Glomerular endothelial cell (primary cell): ENCODE measurements at regions not wholly inside any gene's neighbourhood (a gene's known extent, or its start where the extent isn't known, plus 50 kb on each side); places are given as distances from the start of the nearest gene placed in this dataset.
"Not testable (repeated sequence)": the region's sequence is repeated elsewhere in the genome, so short reads cannot be mapped to it uniquely, and the experiment has no call there.

Source experiments
- DNase-seq: peaks from one replicate; pipeline ENCODE4 v3.0.0-alpha.2; 2011; ENCODE audit warnings: low read depth, low spot score; ENCODE audit errors: extremely low read depth

DNA sequence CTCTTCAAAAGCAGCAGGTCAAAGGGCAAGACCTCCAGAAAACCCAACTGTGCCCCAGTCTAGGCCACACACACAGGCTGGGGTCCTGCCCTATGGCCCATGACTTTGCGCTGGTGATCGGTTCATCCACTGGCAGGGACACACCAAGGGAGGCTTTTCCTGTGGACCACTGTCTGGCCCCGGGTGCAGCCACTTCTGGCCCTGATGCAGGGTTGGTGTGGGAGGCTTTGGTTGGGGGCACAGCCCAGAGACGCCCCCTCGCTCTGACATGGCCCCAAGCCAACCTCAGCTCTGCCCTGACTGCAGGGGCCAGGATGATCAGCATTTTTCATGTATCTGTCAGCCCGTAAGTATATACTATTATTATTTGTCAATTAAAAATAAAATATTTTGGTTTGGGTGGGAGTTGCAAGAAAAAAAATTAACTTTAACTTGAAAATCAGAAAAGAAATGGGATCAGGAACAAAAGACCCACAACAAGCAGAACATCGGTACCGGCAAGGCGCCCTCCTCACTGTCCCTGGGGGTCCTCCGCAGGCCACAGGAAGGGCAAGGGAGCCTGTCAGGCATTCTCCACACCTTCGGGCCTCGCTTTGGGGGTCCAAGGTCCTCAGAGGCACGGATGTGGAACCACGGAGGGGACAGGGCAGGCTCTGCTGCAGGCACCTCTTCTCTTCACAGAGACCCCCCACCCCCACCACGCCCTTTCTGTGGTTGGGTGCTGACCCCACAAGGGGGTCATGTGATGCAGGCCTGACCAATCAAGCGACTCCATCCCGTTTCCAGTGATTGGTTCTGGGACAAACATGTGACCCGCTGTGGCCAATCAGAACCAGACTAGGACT is 181.5 kb upstream of the SFSWAP start:
- DNase-seq, result no peak

DNA sequence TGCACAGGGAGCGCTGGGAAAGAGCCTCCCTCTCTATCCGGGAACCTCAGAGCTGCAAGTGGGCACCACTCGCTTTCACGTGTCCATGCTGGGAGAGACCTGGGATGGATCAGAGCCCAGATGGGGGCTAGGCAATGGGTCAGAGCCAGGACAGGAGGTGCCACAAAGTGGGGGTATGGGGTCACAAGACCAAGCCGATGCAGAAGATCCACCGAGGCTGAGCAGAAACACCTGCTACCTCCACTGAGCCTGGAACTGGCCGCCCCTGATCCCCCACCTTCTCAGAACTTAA is 180.9 kb upstream of the SFSWAP start:
- no peak for DNase-seq

DNA sequence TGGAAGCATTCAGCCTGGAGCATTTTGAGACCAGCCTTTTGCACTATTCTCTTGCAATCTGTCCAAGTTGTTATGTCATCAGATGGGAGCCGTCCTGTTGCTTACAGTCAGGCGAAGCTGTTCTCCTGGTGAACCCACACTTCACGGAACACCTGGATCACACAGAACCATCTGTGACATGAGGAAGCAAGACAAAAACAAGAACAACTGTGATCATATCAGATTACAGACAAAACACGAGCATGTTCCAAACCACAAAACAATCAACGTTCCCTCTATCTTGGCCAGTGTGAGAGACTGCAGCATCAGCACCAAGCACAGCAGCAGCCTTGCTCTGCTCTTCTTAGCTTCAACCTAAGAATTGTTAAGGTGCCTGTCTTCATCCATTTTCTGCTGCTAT is 180.5 kb upstream of the SFSWAP start:
- no peak for DNase-seq

DNA sequence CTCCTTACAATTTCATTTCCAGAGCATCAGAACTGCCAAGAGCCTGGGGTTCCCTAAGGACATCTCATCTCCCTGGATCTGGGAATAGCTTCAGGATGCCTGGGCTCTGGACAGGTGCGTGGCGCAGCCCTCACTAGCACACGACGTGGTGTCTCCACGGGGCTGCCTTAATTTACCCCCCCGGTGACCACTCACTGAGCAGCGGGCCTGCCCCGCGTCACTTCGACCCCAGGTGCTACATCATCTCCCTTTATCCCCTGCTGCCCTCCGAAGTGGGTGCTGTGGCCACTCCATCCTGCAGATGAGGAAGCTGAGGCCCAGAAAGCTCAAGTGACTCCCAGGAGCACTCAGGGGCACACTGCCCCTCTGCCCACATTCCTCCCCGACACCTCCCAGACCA is 177.8 kb upstream of the SFSWAP start:
- no peak for DNase-seq

DNA sequence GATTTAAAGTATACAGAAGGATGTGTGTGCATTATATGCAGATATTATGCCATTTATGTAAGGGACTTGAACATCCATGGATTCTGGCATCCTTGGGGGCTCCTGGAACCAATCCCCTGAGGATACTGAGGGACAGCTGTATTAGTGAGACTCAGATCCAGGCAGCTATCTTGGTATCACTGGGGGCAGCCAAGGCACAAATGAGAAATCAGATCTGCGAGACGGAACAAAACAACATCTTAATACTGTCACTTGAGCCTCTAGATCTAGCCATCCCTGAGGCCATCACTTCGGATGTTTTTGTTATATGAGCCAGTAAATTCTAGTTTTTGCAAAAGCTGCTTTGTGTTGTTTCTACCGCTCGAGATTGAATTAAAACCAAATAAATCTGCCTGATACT is 175.1 kb upstream of the SFSWAP start:
- DNase-seq, result no peak

DNA sequence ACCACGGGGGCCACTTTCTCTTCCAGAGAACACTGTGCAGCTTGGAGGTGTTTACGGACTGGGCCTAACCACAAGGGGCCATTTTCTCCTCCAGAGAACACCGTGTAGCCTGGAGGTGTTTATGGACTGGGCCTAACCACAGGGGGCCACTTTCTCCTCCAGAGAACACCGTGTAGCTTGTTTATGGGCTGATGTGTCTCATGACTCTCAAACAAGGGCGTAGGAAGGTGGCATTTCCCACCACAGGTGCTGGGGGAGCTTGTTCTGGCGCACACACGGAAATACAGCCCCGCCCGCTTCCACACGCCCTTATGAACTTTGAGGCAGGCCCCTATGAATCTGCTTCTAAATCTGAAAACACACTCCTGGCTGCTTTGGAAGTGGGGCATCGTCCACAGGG is 174.6 kb upstream of the SFSWAP start:
- DNase-seq, result no peak

DNA sequence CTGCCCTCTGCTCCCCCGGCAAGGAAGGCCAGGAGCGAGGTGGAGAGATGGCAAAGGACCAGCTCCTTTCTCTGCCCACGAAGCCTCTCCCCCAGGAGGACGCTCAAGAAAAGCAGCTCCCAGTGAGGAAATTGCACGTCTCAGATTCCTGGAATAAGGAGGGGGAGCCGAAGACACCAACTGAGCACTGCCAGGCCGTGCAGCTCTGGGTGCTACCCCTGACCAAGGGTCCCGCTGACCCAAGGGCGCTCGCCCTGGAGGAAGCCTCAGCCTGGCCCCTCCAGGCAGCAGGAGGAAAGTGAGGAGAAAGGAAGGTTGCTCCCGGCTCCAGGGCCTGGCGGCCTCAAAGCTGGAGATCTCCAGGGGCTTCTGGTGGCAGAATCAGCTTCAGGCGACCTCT is 174.1 kb upstream of the SFSWAP start:
- DNase-seq, result no peak

DNA sequence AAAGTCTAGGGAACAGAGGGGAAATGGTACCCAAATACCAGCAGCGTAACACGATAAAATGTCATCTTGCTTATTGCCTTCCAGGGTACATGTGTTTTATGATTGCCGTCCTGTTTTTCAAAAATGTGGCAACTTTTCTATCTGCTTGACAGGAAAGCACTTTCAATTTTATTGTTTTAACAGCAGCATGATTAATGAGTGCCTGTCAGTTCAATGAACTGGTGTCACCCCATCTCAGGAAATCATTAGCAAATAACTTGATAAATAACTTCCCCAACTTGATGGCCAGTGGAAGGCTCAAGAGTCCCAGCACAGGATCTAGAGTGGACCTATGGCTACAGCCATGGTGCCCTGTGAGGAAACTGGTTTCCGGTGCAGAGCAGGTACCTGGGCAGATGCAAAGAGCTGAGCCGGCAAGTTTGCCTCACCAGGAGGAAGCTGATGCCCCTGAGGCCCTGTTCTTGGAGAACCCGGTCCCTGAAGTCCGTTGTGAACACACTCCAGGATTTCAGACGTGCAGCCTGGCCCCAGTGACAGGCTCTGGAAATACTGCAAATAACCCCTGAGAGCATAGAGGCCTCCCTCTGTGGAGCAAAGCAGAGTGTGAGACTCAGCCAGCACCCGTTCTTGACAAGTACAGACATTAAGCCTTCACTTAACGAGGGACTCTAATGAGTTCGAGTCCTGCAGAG is 173.5 kb upstream of the SFSWAP start:
- DNase-seq, result no peak

DNA sequence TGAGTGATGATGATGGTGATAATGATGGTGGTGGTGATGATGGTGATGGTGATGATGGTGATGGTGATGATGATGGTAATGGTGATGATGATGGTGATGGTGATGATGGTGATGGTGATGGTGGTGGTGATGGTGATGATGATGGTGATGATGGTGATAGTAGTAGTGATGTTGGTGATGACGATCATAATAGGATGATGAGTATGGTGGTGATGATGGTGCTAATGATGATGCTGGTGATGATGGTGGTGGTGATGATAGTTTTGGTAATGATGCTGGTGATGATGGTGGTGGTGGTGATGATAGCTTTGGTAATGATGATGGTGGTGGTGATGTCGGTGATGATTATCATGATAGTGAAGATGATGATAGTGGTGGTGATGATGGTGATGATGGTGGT is 171.5 kb upstream of the SFSWAP start:
- no peak for DNase-seq

DNA sequence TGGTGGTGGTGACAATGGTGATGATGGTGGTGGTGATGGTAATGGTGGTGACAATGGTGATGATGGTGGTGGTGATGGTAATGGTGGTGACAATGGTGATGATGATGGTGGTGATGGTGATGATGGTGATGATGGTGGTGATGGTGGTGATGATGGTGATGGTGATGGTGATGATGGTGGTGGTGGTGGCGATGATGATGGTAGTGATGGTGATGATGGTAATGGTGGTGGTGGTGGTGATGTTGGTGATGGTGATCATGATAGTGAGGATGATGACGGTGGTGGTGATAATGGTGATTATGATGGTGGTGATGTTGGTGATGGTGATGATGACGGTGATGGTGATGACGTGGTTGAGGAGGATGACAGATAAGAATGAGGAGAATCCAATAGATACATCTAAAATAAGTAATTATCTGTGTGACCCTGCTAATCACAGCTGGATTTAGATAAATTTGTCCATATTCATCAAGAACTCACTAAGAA is 170.7 kb upstream of the SFSWAP start:
- DNase-seq, result no peak

DNA sequence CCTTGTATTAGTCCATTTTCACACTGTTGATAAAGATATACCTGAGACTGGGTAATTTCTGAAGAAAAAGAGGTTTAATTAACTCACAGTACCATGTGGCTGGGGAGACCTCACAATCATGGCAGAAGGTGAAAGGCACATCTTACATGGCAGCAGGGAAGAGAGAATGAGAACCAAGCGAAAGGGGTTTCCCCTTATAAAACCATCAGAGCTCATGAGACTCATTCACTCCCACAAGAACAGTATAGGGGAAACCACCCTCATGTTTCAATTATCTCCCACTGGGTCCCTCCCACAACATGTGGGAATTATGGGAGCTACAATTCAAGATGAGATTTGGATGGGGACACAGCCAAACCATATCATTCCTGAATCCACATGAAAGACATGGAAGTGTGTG is 169.4 kb upstream of the SFSWAP start:
- DNase-seq, result not testable (repeated sequence)

DNA sequence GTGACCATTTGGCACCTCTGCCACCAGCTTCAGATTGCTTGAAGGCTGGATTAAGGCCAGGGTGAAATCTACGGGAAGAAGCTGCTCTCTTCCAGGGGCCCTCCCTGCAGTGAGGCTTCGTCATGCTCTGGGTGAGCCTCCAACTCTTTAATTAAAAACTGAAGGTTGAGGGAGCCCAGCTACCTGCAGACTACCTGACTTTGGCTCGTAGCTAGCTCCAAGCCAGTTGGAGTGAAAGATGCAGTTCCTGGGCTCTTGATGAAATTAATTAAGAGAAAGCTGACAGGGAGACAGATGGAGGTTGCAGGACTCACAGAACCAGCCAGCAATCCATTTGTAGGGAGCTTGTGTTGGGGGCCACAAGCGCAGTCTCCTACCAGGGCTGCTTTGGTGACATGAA is 168.5 kb upstream of the SFSWAP start:
- DNase-seq, result no peak

DNA sequence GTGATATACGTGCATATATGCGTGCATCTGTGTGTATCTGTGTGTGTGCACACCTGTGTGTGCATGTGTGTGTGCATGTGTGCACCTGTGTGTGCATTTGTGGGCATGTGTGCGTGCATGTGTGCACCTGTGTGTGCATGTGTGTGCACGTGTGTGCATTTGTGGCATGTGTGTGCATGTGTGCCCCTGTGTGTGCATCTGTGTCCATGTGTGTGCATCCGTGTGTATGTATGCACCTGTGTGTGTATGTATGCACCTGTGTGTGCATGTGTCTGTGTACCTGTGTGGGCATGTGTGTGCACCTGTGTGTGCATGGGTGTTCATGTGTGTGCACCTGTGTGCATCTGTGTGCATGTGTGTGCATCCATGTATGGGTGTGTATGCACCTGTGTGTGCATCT is 167.8 kb upstream of the SFSWAP start:
- no peak for DNase-seq

DNA sequence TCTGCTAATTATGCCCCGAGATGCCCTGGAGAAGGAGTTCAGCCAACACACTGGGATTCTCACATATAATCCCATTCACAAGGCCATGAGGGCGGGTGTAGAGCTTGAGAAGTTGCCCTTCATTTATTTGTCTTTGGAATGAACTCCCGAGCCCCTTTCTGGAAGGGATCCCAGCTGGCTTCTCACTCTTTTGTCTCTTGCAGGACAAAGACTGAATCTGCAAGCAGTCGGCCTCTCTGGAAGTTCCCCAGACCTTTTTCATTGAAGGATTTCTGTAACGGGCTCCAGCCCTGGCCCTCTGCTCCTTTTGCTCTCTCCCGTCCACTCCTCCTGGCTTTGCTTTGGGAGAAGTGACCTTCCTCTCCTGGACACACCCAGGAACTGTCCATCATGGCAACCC is 163.3 kb upstream of the SFSWAP start:
- DNase-seq, result no peak

DNA sequence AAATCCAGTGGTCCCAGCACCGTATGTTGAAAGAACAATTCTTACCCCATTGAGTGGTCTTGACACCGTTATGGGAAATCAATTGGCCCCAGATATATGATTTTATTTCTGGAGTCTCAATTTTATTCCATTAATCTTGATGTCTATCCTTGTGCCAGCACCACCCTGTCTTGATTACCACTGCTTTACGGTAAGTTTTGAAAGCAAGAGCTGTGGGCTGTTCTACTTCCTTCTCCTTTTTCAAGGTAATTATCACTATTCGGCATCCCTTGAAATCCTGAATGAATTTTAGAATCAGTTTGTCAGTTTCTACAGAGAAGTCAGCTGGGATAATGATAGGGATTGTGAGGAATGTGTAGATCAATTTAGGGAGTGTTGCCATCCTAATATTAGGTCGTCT is 160.8 kb upstream of the SFSWAP start:
- no peak for DNase-seq

DNA sequence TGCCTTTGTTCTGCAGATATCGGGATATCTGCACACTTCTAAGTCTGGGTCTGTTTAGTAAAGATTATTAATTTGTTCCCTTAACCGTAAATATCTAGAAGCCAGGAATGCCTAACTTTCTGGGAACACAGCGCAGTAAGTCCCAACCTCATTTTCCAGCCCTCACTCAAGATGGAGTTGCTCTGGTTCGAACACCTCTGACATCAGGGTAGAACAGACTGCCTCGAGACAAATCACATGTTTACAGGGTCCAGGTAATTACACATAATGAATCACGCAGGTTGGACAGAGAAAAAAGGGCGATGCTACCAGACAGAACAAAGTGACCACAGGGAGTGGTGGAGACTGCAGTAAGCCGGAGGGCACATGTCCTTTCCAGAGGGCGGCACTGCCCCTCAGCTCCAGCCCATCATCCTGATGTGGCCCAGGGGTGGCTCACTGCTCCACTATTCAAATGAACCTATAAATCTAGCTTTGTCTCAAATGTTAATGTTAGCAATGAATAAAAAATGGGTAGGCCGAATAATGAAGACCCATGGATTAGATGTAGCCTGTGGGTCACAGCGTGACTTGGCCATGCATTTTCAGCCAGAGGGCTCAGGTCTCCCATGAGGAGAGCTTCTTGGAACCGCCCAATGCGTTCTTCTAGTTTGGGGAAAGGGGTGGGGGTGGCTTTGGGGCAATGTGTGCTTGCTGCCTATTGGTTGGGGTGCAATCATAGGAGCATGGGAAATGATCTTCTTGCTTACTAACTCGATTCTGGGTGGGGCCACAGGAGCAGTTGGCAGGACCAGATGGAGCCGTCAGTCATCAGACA is 159.0 kb upstream of the SFSWAP start:
- DNase-seq, result no peak

DNA sequence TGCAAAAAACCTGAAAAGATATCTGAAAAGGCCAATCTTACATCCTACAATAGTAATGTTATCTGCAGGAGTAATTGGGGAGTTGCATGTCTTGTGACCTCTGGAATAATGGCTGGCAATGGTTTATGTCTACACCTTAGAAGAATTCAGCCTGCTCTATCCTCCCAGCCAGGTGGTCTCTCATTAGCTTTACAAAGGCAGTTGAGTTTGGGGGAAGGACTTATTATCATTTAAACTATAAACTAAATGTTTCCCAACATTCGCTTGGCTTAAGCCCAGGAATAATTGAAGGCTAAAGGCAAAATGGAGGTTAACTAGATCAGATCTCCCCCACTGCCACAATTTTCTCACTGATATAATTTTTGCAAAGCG is 158.4 kb upstream of the SFSWAP start:
- no peak for DNase-seq

DNA sequence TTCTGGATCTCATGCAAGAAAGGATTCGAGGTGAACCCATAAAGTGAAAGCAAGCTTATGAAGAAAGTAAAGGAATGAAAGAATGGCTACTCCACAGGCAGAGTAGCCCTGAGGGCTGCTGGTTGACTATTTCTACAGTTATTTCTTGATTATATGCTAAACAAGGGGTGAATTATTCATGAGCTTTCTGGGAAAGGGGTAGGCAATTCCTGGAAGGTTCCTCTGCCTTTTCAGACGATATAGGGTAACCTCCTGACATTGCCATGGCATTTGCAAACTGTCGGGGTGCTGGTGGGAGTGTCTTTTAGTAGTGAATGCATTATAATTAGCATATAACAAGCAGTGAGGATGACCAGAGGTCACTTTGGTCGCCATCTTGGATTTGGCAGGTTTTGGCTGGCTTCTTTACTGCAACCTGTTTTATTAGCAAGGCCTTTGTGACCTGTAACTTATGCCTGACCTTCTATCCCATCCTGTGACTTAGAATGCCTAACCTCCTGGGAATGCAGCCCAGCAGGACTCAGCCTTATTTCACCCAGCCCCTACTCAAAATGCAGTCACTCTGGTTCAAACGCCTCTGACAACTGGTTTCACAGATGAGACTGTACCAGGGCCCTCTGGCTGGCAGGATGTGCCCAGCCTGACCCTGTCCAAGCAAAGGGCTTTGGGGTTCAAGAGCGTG is 157.7 kb upstream of the SFSWAP start:
- no peak for DNase-seq

DNA sequence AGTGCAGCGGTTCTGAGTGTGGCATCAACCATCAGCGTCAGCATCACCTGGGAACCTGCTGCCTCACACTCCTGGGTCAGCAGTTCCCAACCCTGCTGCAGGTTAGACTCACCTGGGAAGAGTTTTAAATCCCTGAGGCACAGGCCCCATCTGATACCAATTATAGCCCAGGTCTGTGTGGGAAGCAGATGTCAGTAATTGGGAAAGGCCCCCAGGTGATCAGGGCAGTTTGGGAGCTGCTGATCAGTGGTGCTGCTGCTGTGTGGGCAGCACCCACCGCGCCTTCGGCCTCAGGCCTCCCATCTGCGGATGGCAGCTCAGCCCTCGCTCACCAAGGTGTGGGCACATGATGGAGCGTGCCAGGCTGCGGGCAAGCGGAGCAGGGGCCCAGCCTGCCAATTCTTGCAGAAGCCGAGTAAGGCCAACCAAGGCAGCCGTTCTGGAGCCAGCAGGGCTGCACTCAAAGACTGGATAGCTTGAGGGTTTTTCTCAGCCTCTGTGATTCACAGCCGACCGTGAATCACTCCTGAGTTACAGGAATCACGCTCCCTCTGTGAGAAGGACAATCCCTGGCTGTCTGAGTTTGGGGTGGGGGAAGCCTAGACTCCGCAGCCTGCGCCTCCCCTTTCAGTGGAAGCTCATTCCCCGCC is 155.6 kb upstream of the SFSWAP start:
- no peak for DNase-seq

DNA sequence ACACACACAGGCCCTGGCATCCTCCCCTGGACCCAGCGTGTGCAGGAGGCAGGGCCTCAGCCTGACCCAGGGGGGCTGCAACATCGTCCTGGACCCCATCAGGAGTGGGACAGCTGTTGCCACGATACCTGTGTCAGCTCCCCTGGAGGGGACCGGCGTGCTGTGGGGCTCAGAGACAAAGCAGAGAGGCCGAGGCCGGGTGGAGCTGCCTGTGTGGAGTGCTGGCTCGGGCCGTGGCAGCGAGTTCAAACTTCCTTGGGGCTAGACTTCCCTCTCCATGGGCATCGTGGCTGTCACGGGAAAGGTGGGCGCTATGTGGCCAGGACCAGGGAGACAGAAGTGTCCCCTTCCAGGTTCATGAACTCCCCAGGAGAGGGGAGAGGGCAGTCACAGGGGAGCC is 155.0 kb upstream of the SFSWAP start:
- DNase-seq, result no peak
